ENCODE measurements at regions not wholly inside any gene's neighbourhood (a gene's known extent, or its start where the extent isn't known, plus 50 kb on each side); places are given as distances from the start of the nearest gene placed in this dataset.
A peak's percentile ranks its signal among the peaks of the same experiment; 100 is the strongest.

DNA sequence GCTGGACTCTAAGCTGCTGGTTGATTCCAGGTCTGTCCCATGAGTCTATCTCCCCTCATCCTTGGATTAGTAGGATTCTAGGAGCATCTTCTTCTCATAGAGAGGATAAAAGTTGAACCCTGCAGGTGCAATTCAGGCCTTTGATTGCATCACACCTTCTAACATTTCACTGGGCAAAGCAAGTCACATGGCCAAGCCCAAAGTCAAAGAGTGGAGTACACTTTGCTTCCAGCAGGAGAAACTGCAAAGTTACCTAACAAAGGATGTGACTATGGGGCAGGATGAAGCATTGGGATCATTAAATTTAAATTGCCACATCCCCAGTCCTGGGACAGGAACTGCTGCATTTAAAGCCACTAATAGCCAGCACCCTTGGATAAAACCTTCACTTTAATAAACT, 51.0 kb upstream of the EGFLAM start:
- no peak for DNase-seq (ENCODE audit: low spot score)

DNA sequence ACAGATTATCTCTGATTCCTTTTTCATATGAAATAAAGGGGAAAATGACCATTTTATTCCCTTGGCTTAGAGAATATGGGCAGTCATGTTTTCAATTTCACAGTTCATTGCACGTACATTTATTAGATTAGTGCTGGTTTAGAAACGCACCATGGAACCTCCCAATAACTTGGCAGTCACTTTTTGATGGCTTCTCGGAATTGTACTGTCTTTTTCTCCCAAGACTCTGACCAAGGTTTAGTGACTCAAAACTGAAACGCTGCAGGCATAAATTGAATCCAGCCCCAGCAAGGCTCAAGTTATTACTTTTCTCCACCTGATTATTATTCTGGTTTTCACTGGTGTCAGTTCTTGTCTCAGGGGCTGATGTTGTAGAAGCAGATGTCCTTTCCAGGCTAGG, 55.6 kb upstream of the EGFLAM start:
- DNase-seq (ENCODE audit: low spot score) = no peak

DNA sequence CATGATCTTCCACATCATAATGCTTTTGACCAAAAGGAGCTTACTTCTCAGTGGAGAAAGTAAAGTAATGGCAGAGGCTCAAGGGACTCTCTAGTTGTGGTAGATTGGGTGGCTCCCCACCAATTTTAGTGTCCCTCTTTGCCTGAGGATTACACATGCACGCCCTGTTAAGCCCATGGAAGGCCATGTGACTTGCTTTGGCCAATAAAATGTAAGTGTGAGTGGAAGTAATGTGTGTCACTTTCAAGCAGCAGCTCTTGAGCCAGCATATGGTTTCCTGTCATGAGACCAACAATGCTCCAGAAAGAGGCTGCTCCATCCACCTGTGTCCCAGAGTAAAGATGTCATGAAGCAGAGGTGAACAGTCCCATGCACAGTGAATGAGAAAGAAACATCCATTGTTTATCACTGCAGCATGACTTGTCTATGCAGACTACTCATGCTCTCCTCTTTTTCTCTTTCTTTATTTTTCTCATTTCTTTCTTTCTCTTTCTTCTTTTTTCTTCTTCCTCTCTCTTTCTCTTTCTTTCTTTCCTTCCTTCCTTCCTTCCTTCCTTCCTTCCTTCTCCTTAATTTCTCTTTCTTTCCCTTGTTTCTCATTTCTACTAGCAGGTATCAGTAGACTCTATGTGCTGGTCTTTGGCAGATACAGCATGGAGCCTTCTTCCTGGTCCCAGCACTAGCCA, 57.3 kb upstream of the EGFLAM start:
- no peak for DNase-seq (ENCODE audit: low spot score)

DNA sequence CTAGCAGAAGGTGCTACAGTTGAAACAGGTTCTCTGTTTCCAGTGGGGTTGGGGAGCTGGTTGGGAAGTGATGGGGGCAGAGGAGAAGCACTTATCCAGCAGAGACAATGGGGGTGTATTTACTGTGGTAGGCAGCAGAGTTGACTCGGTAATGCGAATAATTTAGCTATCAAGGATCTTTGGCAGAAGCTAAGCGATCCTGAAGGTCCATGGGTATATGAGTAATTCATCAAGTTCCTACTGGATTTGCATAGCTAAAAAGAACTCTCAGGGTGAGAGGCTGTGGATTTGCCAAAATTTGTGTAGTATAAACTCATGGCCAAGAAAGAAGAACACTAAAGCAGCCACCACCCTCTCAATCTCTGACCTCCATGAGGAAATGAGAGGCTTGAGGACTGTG, 61.2 kb upstream of the EGFLAM start:
- no peak for DNase-seq (ENCODE audit: low spot score)

DNA sequence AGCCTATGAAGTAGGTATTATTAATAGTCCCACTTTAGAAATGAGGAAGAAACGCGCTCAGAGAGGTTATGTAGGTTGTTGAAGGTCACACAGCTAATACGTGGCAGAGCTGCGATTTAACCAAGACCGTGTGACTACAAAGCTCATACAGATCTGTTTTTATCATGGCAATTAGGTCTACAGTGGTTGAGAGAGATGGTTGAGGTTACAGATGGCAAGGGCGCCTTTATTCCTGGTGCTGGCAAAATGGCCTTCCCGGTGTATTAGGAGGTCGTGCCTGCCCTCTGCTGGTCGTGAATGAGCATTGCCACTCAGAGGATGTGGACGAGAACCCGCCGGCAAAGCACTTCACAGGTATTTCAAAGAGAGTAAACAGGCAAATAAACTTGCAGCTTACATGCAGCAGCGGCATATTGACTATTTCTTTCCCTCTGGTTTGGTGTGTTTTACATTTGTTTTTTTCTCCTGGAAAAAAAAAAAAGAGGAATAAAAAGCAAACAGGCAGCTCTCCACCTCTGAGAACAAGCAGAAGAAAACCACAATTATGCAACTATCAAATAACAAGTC, 65.3 kb upstream of the EGFLAM start:
- DNase-seq (ENCODE audit: low spot score) = peak; percentile 73

DNA sequence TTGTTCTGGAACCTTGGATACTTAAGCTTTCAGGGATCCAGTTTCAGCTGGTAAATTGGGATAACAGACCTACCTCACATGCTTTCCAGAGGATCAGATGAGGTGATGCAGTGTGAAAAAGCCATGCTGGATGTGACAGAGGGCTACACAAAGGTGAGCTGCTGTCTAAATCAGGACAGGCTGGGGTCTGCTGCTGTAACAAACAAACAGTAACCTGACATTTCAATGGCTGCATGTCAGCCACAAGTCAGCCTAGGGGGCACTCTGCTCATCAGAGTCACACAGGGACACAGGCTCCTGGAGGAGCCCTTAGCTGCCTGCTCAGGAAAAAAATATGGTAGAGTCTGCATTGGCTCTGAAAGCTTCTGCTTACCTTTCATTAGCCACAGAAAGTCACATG, 66.7 kb upstream of the EGFLAM start:
- DNase-seq (ENCODE audit: low spot score) = no peak

DNA sequence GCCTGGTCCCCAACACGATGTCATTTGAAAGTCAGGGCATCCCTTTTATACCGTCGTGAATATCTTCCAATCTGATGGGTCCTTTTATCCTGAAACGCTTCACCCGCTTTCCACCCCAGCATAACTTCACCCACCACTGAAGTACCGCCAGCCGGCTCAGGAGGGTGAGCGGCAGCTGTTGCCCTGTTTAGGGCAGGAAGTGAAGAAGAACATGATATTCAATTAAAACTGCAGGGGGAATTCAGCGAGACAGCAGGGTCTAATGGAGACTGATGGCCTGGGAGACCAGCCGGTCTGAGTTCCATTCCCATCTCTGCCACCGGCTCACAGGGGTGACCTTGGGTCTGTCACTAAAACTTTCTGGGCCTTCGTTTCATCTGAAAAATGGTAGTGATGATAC, 68.2 kb upstream of the EGFLAM start:
- no peak for DNase-seq (ENCODE audit: low spot score)

DNA sequence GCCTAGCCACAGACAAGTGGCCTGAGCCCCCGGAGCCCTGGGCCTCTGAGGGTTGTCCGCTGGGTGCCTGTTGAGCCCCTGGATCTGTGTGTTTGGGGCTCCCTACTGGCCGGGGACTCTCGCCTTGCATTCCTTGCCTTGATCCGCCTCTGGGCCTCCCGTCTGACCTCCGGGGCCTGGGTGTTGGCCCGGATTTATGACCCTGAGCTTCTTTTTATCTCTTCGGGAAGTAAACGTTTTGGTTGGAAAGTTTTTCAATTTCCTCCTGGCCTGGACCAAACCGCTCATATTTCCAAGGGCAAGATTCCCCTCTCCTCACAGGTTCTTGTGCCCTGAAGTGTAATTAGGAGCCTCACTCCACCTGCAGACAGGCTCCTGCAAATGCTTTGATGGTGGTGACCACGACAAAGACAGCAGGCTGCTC, 69.3 kb upstream of the EGFLAM start:
- DNase-seq (ENCODE audit: low spot score) = no peak

DNA sequence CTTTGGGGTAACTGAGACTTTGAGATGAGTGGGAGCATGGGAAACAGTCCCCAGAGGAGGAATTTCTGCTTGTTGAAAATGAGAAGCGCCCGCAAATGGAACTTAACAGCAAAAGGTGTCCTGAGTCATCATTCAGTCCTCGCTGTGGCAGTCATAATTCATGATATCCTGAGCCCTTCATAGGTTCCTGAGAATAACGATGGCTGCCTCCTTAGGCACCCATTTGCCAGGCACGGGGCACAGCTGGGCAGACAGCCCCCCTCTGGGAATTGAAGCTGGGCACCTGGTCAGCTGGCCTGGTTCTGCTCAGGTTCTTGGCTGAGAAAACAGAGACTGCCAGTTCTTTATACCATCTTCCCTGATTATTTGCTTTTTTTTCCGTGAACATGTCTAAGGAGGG, 69.8 kb upstream of the EGFLAM start:
- no peak for DNase-seq (ENCODE audit: low spot score)

DNA sequence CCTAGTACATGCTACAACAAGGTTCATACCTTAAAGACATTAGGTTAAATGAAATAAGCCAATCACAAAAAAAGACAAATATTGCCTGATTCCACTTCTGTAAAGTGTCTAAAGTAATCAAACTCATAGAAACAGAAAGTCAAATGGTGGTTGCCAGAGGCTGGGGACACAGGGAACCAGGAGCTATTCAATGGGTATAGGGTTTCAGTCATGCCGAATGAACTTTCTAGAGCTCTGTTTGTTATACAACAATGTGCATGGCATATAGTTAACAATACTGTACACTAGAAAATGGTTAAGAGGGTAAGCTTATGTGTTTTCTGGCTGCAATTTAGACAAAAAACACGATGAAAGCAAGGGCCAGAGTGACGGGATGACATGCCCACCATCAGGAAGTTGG, 70.8 kb upstream of the EGFLAM start:
- DNase-seq (ENCODE audit: low spot score) = no peak

DNA sequence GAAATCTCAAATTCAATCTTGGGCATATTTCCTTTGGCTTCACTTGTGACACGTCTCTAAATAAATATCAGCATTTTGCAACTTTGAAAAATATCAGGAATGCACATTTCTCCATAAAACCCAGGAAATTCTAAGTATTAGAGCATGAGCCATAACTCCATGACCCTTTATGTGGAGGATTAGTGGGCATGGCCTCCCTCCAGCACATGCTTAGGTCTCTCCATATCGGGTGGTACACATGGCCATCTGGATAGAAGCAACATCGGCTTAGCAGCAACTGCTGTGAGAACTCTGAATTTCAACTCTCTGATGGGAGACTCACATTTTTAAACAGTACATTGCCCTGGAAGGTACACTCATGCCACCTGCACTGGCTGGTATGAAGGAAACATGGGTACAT, 73.7 kb upstream of the EGFLAM start:
- no peak for DNase-seq (ENCODE audit: low spot score)

DNA sequence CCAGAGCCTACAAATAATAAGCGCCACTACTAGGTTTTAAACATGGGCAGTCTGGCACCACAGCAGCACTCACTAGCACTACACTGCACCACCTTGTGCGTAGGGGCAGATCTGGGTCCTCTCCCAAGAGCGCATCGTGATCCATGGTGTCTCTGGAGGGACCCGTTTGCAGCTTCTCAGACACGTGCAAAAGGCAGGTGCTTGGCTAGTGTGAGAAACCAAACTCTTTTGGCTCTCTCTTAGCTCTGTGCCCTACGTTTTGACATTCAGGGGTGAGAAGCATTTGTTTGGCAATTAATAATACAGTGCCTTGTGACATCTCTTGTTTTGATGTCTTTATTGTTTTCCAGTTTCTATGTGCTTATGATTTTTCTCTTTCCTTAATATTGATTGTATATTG, 75.4 kb upstream of the EGFLAM start:
- no peak for DNase-seq (ENCODE audit: low spot score)

DNA sequence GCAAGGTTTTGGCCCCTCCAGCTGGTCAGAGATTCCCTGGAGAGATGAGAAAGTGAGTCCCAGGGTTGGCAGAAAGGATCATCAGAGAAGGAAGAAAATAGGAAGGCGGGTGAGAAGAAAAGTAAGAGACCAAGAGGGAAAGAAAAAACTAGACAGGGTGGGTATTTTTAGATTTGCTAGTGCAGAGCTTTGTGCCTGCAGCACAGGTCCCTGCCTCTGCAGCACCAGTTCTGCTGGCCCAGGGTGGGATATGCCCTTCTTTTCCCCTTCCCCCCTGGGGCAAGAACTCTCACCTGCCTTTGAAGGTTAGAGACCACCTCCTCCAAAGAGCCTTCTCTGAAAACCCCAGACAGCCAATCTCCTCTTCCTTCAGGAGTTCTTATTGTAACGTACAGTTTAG, 90.3 kb upstream of the EGFLAM start:
- DNase-seq (ENCODE audit: low spot score) = no peak

DNA sequence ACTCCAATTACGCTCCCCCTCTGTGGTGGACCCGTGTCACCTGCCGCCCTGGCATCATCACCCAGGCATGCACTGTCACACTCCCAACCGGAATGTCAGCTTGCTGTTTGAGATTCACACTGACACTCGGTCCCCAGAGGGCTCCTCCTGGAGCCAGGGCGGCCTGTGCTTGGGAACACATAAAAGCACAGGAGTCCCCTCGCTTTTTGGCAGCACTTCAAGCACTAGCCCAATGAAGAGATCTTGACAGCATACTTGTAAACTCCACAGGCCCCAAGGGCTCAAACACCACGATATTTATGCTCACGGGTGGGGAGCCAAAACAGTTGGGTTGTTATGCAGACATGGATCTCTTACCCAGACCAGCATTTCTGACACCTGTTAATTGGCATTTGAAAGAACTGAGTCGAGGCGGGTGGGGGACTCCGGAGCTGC, 90.8 kb upstream of the EGFLAM start:
- no peak for DNase-seq (ENCODE audit: low spot score)

DNA sequence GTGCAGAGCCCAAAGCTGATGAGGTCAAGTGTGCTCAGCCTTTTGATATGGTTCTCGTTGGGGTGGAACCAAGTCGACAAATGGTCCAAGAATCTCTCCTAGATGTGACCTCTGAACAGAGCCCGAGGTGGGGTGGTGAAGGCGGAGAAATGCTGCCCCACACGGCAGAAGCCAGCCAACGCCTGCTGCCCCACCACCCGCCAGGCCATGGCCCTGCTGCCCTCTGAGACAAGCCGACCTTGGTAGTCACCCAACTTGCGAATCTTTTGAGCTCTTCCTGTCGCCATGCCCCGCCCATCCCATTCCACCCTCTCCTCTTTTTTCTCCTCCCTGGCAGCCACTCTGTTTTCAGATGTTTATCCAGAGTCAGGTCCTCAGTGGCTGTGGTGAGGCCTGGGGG, 91.5 kb upstream of the EGFLAM start:
- DNase-seq (ENCODE audit: low spot score) = no peak

DNA sequence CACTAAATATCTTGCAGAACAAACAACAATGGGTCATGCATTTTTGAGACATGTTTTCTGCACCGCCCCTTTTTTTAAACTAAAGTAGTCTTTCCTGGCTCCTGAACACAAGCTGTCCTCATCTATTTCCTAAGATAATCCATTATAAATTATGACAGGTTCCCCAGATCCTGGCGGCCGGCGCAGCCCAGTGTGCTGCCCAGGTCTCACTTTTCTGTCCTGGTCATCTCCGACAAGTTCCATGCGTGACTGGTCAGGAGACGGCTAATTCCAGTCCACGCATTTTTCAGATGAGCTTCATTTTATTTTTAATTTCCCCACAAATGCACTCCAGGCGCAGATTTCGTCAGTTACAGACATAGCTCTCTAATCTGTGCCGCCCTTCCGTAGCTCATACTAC, 92.9 kb upstream of the EGFLAM start:
- no peak for DNase-seq (ENCODE audit: low spot score)

DNA sequence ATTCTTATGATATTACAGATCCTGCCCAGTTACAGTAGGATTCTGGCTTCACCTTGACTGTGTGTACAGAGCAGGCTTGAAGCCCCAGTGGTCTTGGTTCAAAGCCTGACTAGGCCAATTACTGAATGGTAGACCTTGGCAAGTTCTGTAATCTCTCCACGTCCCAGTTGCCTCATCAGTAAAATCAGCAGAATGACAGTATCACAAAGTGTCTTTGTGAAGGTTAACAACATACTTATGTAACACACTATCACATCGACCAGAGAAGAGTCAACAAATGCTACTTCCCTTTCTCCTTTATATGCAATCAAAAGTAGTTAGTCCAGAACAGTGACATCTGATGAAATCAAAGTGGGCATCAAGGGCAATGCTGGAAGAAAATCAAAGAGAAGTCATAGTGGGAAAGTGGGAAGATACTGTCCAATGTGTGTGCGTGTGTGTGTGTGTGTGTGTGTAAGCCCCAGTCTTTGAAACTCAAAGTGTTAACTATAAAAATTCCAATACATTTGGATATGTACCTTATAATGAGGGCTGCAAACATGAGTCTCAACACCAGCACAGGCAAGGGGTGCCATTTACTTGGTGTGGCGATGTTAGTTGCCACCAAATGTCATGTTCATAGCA, 93.5 kb upstream of the EGFLAM start:
- no peak for DNase-seq (ENCODE audit: low spot score)

DNA sequence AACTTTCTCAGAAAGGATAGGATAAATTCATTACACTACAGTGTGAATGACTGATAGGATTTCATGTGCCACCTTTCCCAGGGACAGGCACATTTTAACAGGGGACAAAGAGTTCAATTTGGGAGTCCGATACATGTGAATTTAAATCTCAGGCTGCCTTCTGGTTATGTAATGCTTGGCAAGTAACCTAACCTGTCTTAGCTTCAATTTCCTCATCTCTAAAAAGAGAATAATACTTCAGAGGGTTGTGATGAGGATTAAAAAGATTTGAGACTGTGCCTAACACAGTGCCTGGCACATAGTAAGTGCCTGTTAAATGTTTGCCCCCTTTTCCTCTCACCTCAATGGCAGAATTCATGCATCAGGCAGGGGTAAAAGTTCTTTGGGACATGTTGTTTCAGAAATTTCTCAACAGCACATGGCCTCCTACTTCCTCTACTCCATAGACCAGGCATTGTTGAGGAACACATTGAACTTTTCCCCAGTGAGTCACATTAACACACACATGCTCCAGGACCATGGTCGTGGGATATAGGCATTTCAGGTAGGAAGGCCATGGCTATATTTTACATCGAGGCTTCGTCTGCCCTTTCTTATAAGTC, 94.6 kb upstream of the EGFLAM start:
- no peak for DNase-seq (ENCODE audit: low spot score)

DNA sequence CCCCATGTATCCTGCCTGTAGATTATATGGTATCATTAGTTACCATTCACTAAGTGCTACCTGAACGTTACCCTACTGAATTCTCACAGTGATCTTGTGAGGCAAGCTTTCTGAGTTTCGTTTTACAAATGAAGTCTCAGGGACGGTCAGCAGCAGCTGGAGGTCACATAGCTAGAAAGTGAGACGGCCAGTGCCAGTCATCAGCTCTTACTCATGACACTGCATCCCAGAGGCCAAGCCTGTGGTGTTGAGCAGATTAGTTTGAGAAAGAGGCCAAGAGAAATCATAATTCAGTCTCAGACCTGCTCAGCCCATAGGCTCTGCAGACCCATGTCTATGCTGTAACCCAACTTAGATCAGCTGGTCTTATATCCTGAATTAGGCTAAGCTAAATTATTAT, 95.7 kb upstream of the EGFLAM start:
- no peak for DNase-seq (ENCODE audit: low spot score)

DNA sequence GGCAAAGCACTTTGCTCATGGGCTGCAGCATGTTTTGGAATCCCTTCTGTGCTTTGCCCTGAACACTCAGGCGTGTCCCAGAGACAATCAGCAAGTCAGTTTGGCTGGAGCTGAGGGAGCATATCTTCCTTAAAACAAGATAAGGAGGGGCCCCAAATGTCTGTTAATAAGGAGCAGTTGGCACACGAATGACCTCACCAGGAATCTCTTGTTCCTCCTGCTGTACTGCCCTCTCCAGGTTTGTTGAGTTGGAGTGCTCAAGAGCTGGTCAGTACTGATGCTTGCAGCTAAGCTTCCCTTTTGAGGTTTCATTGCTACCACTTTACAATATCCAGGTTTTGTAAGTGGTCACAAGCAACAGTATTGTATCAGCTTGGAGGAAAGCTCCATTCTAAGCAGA, 101.3 kb upstream of the EGFLAM start:
- DNase-seq (ENCODE audit: low spot score) = no peak

DNA sequence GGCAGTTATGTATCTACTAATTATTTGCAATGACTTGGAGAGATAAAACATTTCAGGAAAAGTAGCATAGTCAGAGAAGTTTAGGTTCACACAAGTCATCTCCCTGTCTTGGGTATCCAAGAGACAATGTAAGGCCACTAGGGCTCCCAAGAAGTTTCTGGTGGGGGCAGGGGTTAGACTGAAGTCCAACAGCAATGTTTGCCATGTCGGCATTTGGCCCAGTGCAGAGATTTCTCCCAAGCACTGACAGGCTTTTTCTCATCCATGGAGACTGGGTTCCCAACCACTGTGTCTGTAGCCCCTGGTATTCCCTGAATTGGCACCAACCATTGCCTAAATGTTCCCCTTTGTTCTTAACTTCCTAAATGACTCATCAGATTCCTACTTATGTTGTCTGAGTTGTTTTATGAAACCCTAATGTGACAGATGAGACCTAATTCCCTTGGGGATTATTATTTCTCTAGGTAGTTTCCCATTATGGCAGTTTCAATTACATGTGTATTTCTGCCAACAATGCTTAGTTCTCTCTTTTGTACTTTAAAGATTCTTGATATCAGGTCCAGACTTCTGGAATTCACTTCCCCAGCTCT, 103.6 kb upstream of the EGFLAM start:
- no peak for DNase-seq (ENCODE audit: low spot score)

DNA sequence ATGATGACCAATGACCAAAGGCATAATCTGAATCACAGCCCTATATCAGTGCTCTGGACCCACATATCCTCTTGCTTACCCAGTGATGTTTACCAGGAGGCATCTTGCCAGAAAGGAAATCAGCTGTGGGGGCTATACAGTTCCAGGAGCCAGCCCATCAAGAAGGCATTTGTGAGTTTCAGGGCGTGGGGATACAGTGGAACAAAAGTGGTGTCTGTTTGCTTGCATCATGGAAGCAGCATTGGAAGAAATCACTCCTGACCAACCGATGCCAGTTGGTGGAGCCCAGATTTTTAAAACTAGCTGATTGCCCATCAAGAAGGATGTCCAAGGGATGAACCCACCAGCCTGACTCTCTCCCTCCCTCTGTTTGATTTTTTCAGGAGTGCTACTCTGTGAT, 106.5 kb upstream of the EGFLAM start:
- no peak for DNase-seq (ENCODE audit: low spot score)

DNA sequence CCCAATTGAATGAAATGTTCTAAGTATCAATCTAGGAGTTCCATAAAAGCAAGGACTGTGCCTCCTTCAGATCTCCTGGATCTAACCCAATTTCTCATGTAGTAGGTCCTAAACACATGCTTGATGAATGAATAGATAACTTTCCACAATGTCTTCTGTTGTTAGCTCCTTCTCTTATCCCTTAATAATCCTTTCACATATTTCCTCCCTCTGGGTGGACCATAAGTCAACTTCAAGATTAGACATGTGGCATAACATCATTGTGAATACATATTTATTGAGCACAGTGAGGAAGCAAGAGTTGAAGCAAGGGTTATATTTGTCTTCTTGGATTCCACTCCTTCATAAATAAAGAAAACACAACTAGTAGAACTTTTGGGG, 108.6 kb upstream of the EGFLAM start:
- no peak for DNase-seq (ENCODE audit: low spot score)

All from left forelimb (tissue), 1 donor.